GM10266 (cell line): ENCODE measurements at regions not wholly inside any gene's neighbourhood (a gene's known extent, or its start where the extent isn't known, plus 50 kb on each side); places are given as distances from the start of the nearest gene placed in this dataset.

Source experiments
- DNase-seq: peaks from one replicate; pipeline ENCODE4 v3.0.0; 2012; ENCODE audit errors: extremely low spot score
- CTCF ChIP-seq: IDR thresholded peaks from 2 replicates; pipeline ENCODE4 v1.5.1; 2012; ENCODE audit warnings: mild to moderate bottlenecking, low read depth; ENCODE audit not compliant: control insufficient read depth, insufficient read depth; ENCODE audit errors: missing control alignments

DNA sequence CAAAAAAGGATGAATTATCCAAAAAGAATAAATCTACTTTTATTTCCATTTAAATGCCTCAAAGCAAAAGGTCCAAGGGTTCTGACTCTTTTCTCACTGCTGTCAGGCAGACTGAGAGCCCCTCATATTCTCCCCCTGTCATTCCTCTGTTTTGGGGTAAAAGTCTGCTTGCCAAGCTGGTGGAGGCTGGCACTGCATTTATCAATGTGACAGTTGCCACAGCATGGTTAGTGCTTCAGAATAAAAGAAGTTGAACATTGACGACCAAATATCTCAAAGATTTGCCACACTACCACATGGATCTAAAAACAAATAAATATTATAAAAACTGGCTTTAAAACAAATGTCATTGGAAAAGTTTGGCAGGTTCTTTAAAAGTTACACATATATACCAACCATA is 89.2 kb upstream of the SNRK start:
- DNase-seq: no peak
- no peak for TF ChIP-seq CTCF

GRCh38 chr3:43196721-43197120 is 89.6 kb upstream of the SNRK start:
- TF ChIP-seq CTCF: no peak
- no peak for DNase-seq

DNA sequence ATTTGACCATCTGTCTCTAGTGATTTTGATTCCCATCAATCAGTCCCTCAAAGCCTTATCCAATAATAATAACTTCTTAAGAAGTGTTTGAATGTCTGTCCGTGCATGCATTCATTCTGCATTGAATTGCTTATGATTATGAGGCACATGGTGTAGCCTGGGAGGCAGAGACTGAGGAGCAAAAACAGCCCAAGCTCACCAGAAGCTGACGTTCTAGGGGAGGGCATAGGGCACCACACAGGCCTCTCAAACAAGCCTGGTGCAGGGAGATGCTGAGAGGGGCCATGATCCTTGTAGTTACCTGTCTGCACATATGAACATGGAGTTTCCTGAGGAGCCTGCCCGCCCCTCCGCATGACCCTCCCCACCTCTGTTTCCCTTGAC is 89.2 kb upstream of the POMGNT2 start:
- no peak for DNase-seq
- TF ChIP-seq CTCF: no peak

GRCh38 chr3:43194490-43195114 is 88.7 kb upstream of the POMGNT2 start:
- no peak for TF ChIP-seq CTCF
- no peak for DNase-seq

DNA sequence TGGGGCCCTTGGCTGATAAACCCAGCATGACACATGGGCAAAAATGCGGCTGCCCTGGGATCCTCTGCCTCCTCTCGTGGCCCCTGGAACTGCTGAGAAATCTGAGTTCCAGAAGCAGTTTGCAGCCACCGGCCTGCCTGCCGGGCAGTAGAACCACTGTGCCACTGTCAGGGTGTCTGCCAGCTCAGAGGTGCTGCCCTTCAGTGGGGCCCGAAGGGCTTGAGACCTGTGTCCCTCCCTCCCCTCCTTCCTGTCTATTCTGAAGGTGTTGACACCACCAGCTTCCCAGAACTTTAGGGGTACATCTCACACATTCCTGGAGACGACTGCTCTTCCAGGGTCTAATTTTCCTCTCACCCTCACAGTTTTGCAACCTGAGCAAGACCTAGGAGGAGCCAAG is 88.2 kb upstream of the POMGNT2 start:
- TF ChIP-seq CTCF: no peak
- DNase-seq: no peak

- no peak for DNase-seq
- TF ChIP-seq CTCF: no peak
Observed at GRCh38 chr3:43192028-43192427, 86.1 kb upstream of the POMGNT2 start.

GRCh38 chr3:43191116-43191515 is 85.2 kb upstream of the POMGNT2 start:
- no peak for TF ChIP-seq CTCF
- DNase-seq: no peak
